Endothelial cell of umbilical vein (primary cell): ENCODE measurements at regions not wholly inside any gene's neighbourhood (a gene's known extent, or its start where the extent isn't known, plus 50 kb on each side); places are given as distances from the start of the nearest gene placed in this dataset.

Experiments
- BruUV-seq: library from RNA; stranded (reverse); fragments of 400-500 nt; replicated peaks from 2 replicates; lab custom pipeline; 2021; lab: Mats Ljungman, UMichigan
- CTCF ChIA-PET: fragments of 300-600, 350-600 bp; sonication (Branson Sonifier 250); formaldehyde crosslinking; loops from one replicate; lab custom pipeline; 2021; ENCODE audit warnings: antibody characterized with exemption, inconsistent platforms; lab: Charles Lee
- POLR2A ChIA-PET: fragments of 300-600, 350-600 bp; sonication (Branson Sonifier 250); formaldehyde crosslinking; loops from one replicate; lab custom pipeline; 2021; ENCODE audit warnings: antibody characterized with exemption, inconsistent platforms; lab: Charles Lee
- DNase-seq: peaks from one replicate; pipeline ENCODE4 v3.0.0-alpha.2; 2011; ENCODE audit warnings: low read depth, low spot score
- FAIRE-seq: peaks from 2 replicates; lab custom pipeline; 2011; peaks lifted over from hg19 to GRCh38; lab: Jason Lieb, UNC
- H2AFZ ChIP-seq: 2 replicates; pipeline ENCODE4 v1.6.0; 2012; ENCODE audit warnings: low read depth, low read length, control low read depth, inconsistent platforms
- H3K27ac ChIP-seq: 2 replicates; pipeline ENCODE4 v1.5.1; 2011; ENCODE audit warnings: low read depth, mild to moderate bottlenecking, control low read depth, low read length, moderate library complexity; ENCODE audit not compliant: insufficient read depth
- H3K27me3 ChIP-seq, 2 experiments: 2 replicates each; pipeline versions ENCODE4 v1.6.0 to v1.6.1; 2011; ENCODE audit warnings: low read length in 2 of 2, mixed read lengths in 1 of 2; ENCODE audit not compliant: control insufficient read depth in 2 of 2, insufficient read depth in 2 of 2
- H3K36me3 ChIP-seq, 2 experiments: 2 replicates in 1 of 2; 3 replicates in 1 of 2; pipeline ENCODE4 v1.5.1; 2011; ENCODE audit warnings: low read length in 2 of 2, mild to moderate bottlenecking in 1 of 2, moderate library complexity in 1 of 2; ENCODE audit not compliant: control insufficient read depth in 2 of 2, insufficient read depth in 2 of 2; ENCODE audit errors: extremely low read depth in 1 of 2
- H3K4me1 ChIP-seq: 3 replicates; pipeline ENCODE4 v1.5.1; 2011; ENCODE audit warnings: mild to moderate bottlenecking, low read length; ENCODE audit not compliant: control insufficient read depth, insufficient read depth; ENCODE audit errors: extremely low read depth
- H3K4me2 ChIP-seq: 2 replicates; pipeline ENCODE4 v1.6.1; 2011; ENCODE audit warnings: low read length, control low read depth, mixed read lengths; ENCODE audit not compliant: insufficient read depth
- H3K4me3 ChIP-seq, 3 experiments: fragments of 200-600 bp in 1 of 3; sonication (generic), shearing (Covaris generic) in 1 of 3; replicated peaks in 1 of 3; 2 replicates each; pipeline ENCODE4 v1.5.1; 2011 to 2016; ENCODE audit warnings: control low read depth in 3 of 3, low read length in 3 of 3, mild to moderate bottlenecking in 2 of 3, inconsistent platforms in 1 of 3, low read depth in 1 of 3, moderate library complexity in 1 of 3; ENCODE audit not compliant: insufficient read depth in 1 of 3
- H3K79me2 ChIP-seq: 2 replicates; pipeline ENCODE4 v1.6.0; 2012; ENCODE audit warnings: low read length, inconsistent platforms; ENCODE audit not compliant: control insufficient read depth, insufficient read depth
- H3K9ac ChIP-seq: replicated peaks from 2 replicates; pipeline ENCODE3; 2011; ENCODE audit warnings: low read length, control low read depth; ENCODE audit not compliant: insufficient read depth; ENCODE audit errors: extremely low read depth
- H3K9me1 ChIP-seq: replicated peaks from 3 replicates; pipeline ENCODE4 v1.6.0; 2011; ENCODE audit warnings: mild to moderate bottlenecking, low read length; ENCODE audit not compliant: control insufficient read depth, insufficient read depth; ENCODE audit errors: extremely low read depth
- H3K9me3 ChIP-seq: replicated peaks from 2 replicates; pipeline ENCODE4 v1.5.1; 2012; ENCODE audit warnings: low read length, inconsistent platforms; ENCODE audit not compliant: control insufficient read depth, insufficient read depth
- H4K20me1 ChIP-seq: replicated peaks from 2 replicates; pipeline ENCODE3; 2011; ENCODE audit warnings: mild to moderate bottlenecking, low read length; ENCODE audit not compliant: control insufficient read depth, insufficient read depth; ENCODE audit errors: extremely low read depth
- CTCF ChIP-seq, 2 donors: IDR thresholded peaks; 1 replicate in 1 of 2; 2 replicates in 1 of 2; pipeline ENCODE4 v1.5.1; 2011; ENCODE audit warnings: low read length in 2 of 2, mild to moderate bottlenecking in 2 of 2, moderate library complexity in 2 of 2, control low read depth in 1 of 2, inconsistent platforms in 1 of 2, low read depth in 1 of 2; ENCODE audit not compliant: insufficient read depth in 1 of 2; ENCODE audit errors: extremely low read depth in 1 of 2
- EZH2 ChIP-seq: IDR thresholded peaks from 2 replicates; pipeline ENCODE4 v1.6.1; 2012; ENCODE audit warnings: borderline replicate concordance, low read depth, mild to moderate bottlenecking, moderate library complexity, low read length, inconsistent platforms; ENCODE audit not compliant: severe bottlenecking
- FOS ChIP-seq: IDR thresholded peaks from 2 replicates; pipeline ENCODE4 v1.6.1; 2011; ENCODE audit warnings: mild to moderate bottlenecking, low read length, moderate library complexity, borderline replicate concordance; ENCODE audit not compliant: insufficient read depth
- GATA2 ChIP-seq: IDR thresholded peaks from 2 replicates; pipeline ENCODE4 v1.7.0; 2011; ENCODE audit warnings: low read depth, mild to moderate bottlenecking, moderate library complexity, mixed read lengths, low read length; ENCODE audit not compliant: insufficient read length, insufficient read depth
- JUN ChIP-seq: IDR thresholded peaks from 2 replicates; pipeline ENCODE4 v1.6.1; 2011; ENCODE audit warnings: borderline replicate concordance, low read depth; ENCODE audit not compliant: insufficient read length, insufficient read depth
- MAX ChIP-seq: IDR thresholded peaks from 2 replicates; pipeline ENCODE4 v1.6.1; 2011; ENCODE audit not compliant: insufficient read depth, insufficient read length
- MYC ChIP-seq: IDR thresholded peaks from one replicate; pipeline ENCODE4 v1.6.1; 2011; ENCODE audit warnings: mild to moderate bottlenecking, low read depth, low read length
- POLR2A ChIP-seq: IDR thresholded peaks from 2 replicates; pipeline ENCODE4 v1.6.1; 2012; ENCODE audit warnings: low read depth, mild to moderate bottlenecking, control low read depth, low read length
- POLR2AphosphoS5 ChIP-seq: IDR thresholded peaks from 2 replicates; pipeline ENCODE4 v1.6.1; 2012; ENCODE audit warnings: low read depth, mild to moderate bottlenecking, control low read depth, low read length, moderate library complexity; ENCODE audit not compliant: insufficient read depth
- dilution Hi-C: fragments of 300-500 bp; cut with MboI; formaldehyde crosslinking; loops from one replicate; pipeline ENCODE4 v1.15.0; 2019; ENCODE audit warnings: low sequenced_read_pairs; ENCODE audit not compliant: extremely low pct_ligation_motif_present
- intact Hi-C: fragments of 100-400 bp; cut with micrococcal nuclease; formaldehyde crosslinking; loops from one replicate; pipeline ENCODE4 v1.10.0; 2022

- Histone ChIP-seq H3K79me2 (no peaks in the 10 kb centered on the region), H3K4me1 (peaks cover 20% of the 10 kb centered on the region), H2AFZ (peak overlapping the region; percentile 78), H3K9me3 (no peaks in the 10 kb centered on the region), H3K4me2 (peak overlapping the region; percentile 53), H3K4me3 (peak overlapping the region in 2 of 3 experiments; percentile 2 to 24), H3K27me3 (peaks cover 0 to 2% of the 10 kb centered on the region in 2 experiments), H3K27ac (peak overlapping the region; percentile 83), H4K20me1 (no peaks in the 10 kb centered on the region), H3K9ac (peak overlapping the region; percentile 42), H3K9me1 (no peaks in the 10 kb centered on the region), H3K36me3 (no peaks in the 10 kb centered on the region)
- BruUV-seq: no TSS peak
- DNase-seq (peak; percentile 22), FAIRE-seq (no peak)
- ChIA-PET CTCF (interaction anchor here (0.5 to 2.9 kb wide), 7 partner anchors 35 to 190 kb away, joined by 3 to 10 read pairs (median 3); no protein-coding TSS in a partner anchor), POLR2A (interaction anchor here (0.6 to 1.2 kb wide), 3 partner anchors 104 to 111 kb away, joined by 3 to 4 read pairs (median 3); partner anchors contain the start of gene KCTD15)
- intact Hi-C loops (loop anchor here (1.0 to 5.0 kb wide), 4 partner anchors 22 to 111 kb away; no protein-coding TSS in a partner anchor), dilution Hi-C loops (no loop called here)
- TF ChIP-seq CTCF (IDR thresholded peaks at IDR 0.05; ENCODE audit: extremely low read depth in 1 of 2, insufficient read depth in 1 of 2, low read depth in 1 of 2, low read length in 2 of 2) (no peak), MYC (no peak), JUN (no peak), MAX (no peak), EZH2 (no peak), FOS (no peak), POLR2AphosphoS5 (no peak), POLR2A (no peak), GATA2 (no peak)
These were observed 109.4 kb downstream of the KCTD15 start for GRCh38 chr19:33905937-33906577.
